Neural cell (in vitro differentiated cells): ENCODE measurements at regions not wholly inside any gene's neighbourhood (a gene's known extent, or its start where the extent isn't known, plus 50 kb on each side); places are given as distances from the start of the nearest gene placed in this dataset.

ENCODE experiments used
- H2AFZ ChIP-seq: fragments of 200-600, 300-800 bp; sonication (generic), shearing (Covaris generic); 2 replicates; pipeline ENCODE4 v1.6.0; 2014; ENCODE audit warnings: low read depth, mild to moderate bottlenecking, antibody characterized with exemption, low read length, moderate library complexity
- H3F3A ChIP-seq: fragments of 200-600 bp; shearing (Covaris generic); 2 replicates; pipeline ENCODE4 v1.6.1; 2016; ENCODE audit warnings: mild to moderate bottlenecking, moderate library complexity, mixed read lengths, antibody characterized with exemption, low read length; ENCODE audit not compliant: insufficient read depth, poor library complexity, severe bottlenecking
- H3K27ac ChIP-seq: fragments of 200-600, 300-800 bp; sonication (generic), shearing (Covaris generic); 2 replicates; pipeline ENCODE4 v1.5.1; 2014; ENCODE audit warnings: mild to moderate bottlenecking, low read length, moderate library complexity
- H3K27me3 ChIP-seq: fragments of 300-800, 200-600 bp; sonication (generic), shearing (Covaris generic); 2 replicates; pipeline ENCODE4 v1.6.0; 2014; ENCODE audit warnings: mild to moderate bottlenecking, low read depth, low read length, moderate library complexity; ENCODE audit not compliant: insufficient read depth
- H3K36me3 ChIP-seq: fragments of 300-800, 200-600 bp; sonication (generic), shearing (Covaris generic); 2 replicates; pipeline ENCODE4 v1.5.1; 2014; ENCODE audit warnings: mild to moderate bottlenecking, antibody characterized with exemption, low read length, moderate library complexity; ENCODE audit not compliant: insufficient read depth
- H3K4me2 ChIP-seq: fragments of 300-800, 200-600 bp; sonication (generic), shearing (Covaris generic); 2 replicates; pipeline ENCODE4 v1.6.0; 2014; ENCODE audit warnings: mild to moderate bottlenecking, low read length
- H3K4me3 ChIP-seq: fragments of 300-800, 200-600 bp; sonication (generic), shearing (Covaris generic); 2 replicates; pipeline ENCODE4 v1.5.1; 2014; ENCODE audit warnings: mild to moderate bottlenecking, low read length, moderate library complexity
- H3K79me2 ChIP-seq: fragments of 200-600 bp; shearing (Covaris generic); replicated peaks from 2 replicates; pipeline ENCODE4 v1.6.0; 2014; ENCODE audit warnings: mild to moderate bottlenecking, low read length, moderate library complexity; ENCODE audit not compliant: insufficient read depth
- H3K9ac ChIP-seq: fragments of 300-800, 200-600 bp; sonication (generic), shearing (Covaris generic); 2 replicates; pipeline ENCODE4 v1.6.1; 2016; ENCODE audit warnings: mild to moderate bottlenecking, low read length, mixed read lengths
- H3K9me2 ChIP-seq: fragments of 200-600 bp; shearing (Covaris generic); 2 replicates; pipeline ENCODE4 v1.6.1; 2016; ENCODE audit warnings: mild to moderate bottlenecking, low read length, mixed read lengths; ENCODE audit not compliant: insufficient read depth
- H3K9me3 ChIP-seq: fragments of 200-600, 300-800 bp; sonication (generic), shearing (Covaris generic); 2 replicates; pipeline ENCODE4 v1.6.1; 2016; ENCODE audit warnings: mild to moderate bottlenecking, mixed run types, low read length, moderate library complexity, mixed read lengths
- H4K20me1 ChIP-seq: fragments of 200-600 bp; shearing (Covaris generic); 2 replicates; pipeline ENCODE4 v1.6.1; 2016; ENCODE audit warnings: mild to moderate bottlenecking, mixed run types; ENCODE audit not compliant: insufficient read depth
- CTCF ChIP-seq: fragments of 450-650 bp; IDR thresholded peaks from 2 replicates; pipeline ENCODE4 v1.5.1; 2014; ENCODE audit warnings: antibody characterized with exemption, mild to moderate bottlenecking, moderate library complexity; ENCODE audit not compliant: poor library complexity, severe bottlenecking
- EP300 ChIP-seq: fragments of 450-650 bp; conservative IDR thresholded peaks from 2 replicates; pipeline ENCODE4 v1.6.1; 2014; ENCODE audit warnings: antibody characterized with exemption, mild to moderate bottlenecking, moderate library complexity; ENCODE audit not compliant: poor library complexity, severe bottlenecking
- EZH2 ChIP-seq: fragments of 200-600, 300-800 bp; shearing (Covaris generic), sonication (generic); IDR thresholded peaks from 2 replicates; pipeline ENCODE4 v1.6.1; 2014; ENCODE audit warnings: antibody characterized with exemption, low read length, borderline replicate concordance, mild to moderate bottlenecking; ENCODE audit not compliant: insufficient read depth, poor library complexity, severe bottlenecking
- MXI1 ChIP-seq: fragments of 450-650 bp; conservative IDR thresholded peaks from 2 replicates; pipeline ENCODE4 v1.6.1; 2014; ENCODE audit warnings: antibody characterized with exemption, mild to moderate bottlenecking; ENCODE audit not compliant: poor library complexity, severe bottlenecking
- POLR2AphosphoS5 ChIP-seq: IDR thresholded peaks from 2 replicates; pipeline ENCODE4 v1.6.1; 2012
- RAD21 ChIP-seq: fragments of 450-650 bp; conservative IDR thresholded peaks from 2 replicates; pipeline ENCODE4 v1.6.1; 2014; ENCODE audit warnings: antibody characterized with exemption, mild to moderate bottlenecking, moderate library complexity
- REST ChIP-seq: IDR thresholded peaks from 2 replicates; pipeline ENCODE4 v1.6.1; 2012; ENCODE audit warnings: borderline replicate concordance
- SMC3 ChIP-seq: fragments of 450-650 bp; conservative IDR thresholded peaks from 2 replicates; pipeline ENCODE4 v1.6.1; 2014; ENCODE audit warnings: antibody characterized with exemption, mild to moderate bottlenecking, moderate library complexity; ENCODE audit not compliant: poor library complexity
- TAF1 ChIP-seq: IDR thresholded peaks from 2 replicates; pipeline ENCODE4 v1.6.1; 2012; ENCODE audit warnings: low read depth

- Histone ChIP-seq H3K4me3 (no peak overlapping the region), H2AFZ (no peak overlapping the region), H4K20me1 (no peaks in the 10 kb centered on the region), H3K9ac (no peak overlapping the region), H3K27me3 (no peaks in the 10 kb centered on the region), H3K9me2 (no peaks in the 10 kb centered on the region), H3F3A (no peaks in the 10 kb centered on the region), H3K4me2 (no peak overlapping the region), H3K36me3 (no peaks in the 10 kb centered on the region), H3K9me3 (no peaks in the 10 kb centered on the region), H3K79me2 (no peaks in the 10 kb centered on the region), H3K27ac (no peak overlapping the region)
- TF ChIP-seq POLR2AphosphoS5 (no peak), CTCF (no peak), EP300 (no peak), SMC3 (no peak), EZH2 (no peak), TAF1 (no peak), REST (no peak), MXI1 (no peak)
Measured at GRCh38 chr3:86826292-86826691, 164.7 kb downstream of the VGLL3 start.

GRCh38 chr3:86815880-86816279 is 175.1 kb downstream of the VGLL3 start:
- no peak overlapping the region for H3K4me3 ChIP-seq
- no peak overlapping the region for H3K9ac ChIP-seq
- H3K27ac ChIP-seq, result no peak overlapping the region
- no peaks in the 10 kb centered on the region for H3K79me2 ChIP-seq
- H3K9me2 ChIP-seq, result no peaks in the 10 kb centered on the region
- H3F3A ChIP-seq, result no peaks in the 10 kb centered on the region
- H3K27me3 ChIP-seq, result no peaks in the 10 kb centered on the region
- no peaks in the 10 kb centered on the region for H3K9me3 ChIP-seq
- H3K36me3 ChIP-seq, result no peaks in the 10 kb centered on the region
- no peak overlapping the region for H2AFZ ChIP-seq
- H3K4me2 ChIP-seq, result no peak overlapping the region
- TF ChIP-seq POLR2AphosphoS5 (no peak), REST (no peak), EP300 (no peak), EZH2 (no peak), CTCF (no peak), MXI1 (no peak), RAD21 (no peak), TAF1 (no peak)
- H4K20me1 ChIP-seq, result no peaks in the 10 kb centered on the region
